Keratinocyte (primary cell): ENCODE measurements at regions not wholly inside any gene's neighbourhood (a gene's known extent, or its start where the extent isn't known, plus 50 kb on each side); places are given as distances from the start of the nearest gene placed in this dataset.

Experiments
- DNase-seq: peaks from one replicate; pipeline ENCODE4 v3.0.0-alpha.2; 2011; ENCODE audit warnings: low read depth, missing footprints, low spot score
- FAIRE-seq: peaks from 2 replicates; lab custom pipeline; 2011; peaks lifted over from hg19 to GRCh38; lab: Jason Lieb, UNC
- H2AFZ ChIP-seq: 2 replicates; pipeline ENCODE4 v1.6.0; 2012; ENCODE audit warnings: low read length, control low read depth, inconsistent platforms; ENCODE audit not compliant: control insufficient read depth
- H3K27ac ChIP-seq: 2 replicates; pipeline ENCODE4 v1.5.1; 2011; ENCODE audit warnings: low read length; ENCODE audit not compliant: control insufficient read depth, insufficient read depth
- H3K27me3 ChIP-seq: 3 replicates; pipeline ENCODE4 v1.6.0; 2011; ENCODE audit warnings: low read length; ENCODE audit not compliant: control insufficient read depth, insufficient read depth; ENCODE audit errors: extremely low read depth
- H3K36me3 ChIP-seq, 2 experiments: 2 replicates in 1 of 2; 3 replicates in 1 of 2; pipeline ENCODE4 v1.5.1; 2011; ENCODE audit warnings: low read length in 2 of 2, mild to moderate bottlenecking in 1 of 2; ENCODE audit not compliant: control insufficient read depth in 2 of 2, insufficient read depth in 2 of 2; ENCODE audit errors: extremely low read depth in 1 of 2
- H3K4me1 ChIP-seq: 3 replicates; pipeline ENCODE4 v1.5.1; 2011; ENCODE audit warnings: low read length; ENCODE audit not compliant: control insufficient read depth, insufficient read depth; ENCODE audit errors: extremely low read depth
- H3K4me2 ChIP-seq: 3 replicates; pipeline ENCODE4 v1.6.0; 2011; ENCODE audit warnings: low read depth, low read length; ENCODE audit not compliant: control insufficient read depth, insufficient read depth; ENCODE audit errors: extremely low read depth
- H3K4me3 ChIP-seq, 3 experiments: fragments of 200-600 bp in 1 of 3; sonication (generic) in 1 of 3; 2 replicates in 2 of 3; 3 replicates in 1 of 3; pipeline ENCODE4 v1.5.1; 2011 to 2016; ENCODE audit warnings: low read length in 3 of 3, mild to moderate bottlenecking in 3 of 3, control low read depth in 2 of 3, inconsistent platforms in 1 of 3, low read depth in 1 of 3, mixed read lengths in 1 of 3, mixed run types in 1 of 3, moderate library complexity in 1 of 3; ENCODE audit not compliant: control insufficient read depth in 2 of 3, insufficient read depth in 2 of 3; ENCODE audit errors: extremely low read depth in 1 of 3
- H3K79me2 ChIP-seq: 2 replicates; pipeline ENCODE4 v1.6.0; 2012; ENCODE audit warnings: low read length; ENCODE audit not compliant: control insufficient read depth, insufficient read depth
- H3K9ac ChIP-seq: 3 replicates; pipeline ENCODE4 v1.6.0; 2011; ENCODE audit warnings: low read length; ENCODE audit not compliant: control insufficient read depth, insufficient read depth; ENCODE audit errors: extremely low read depth
- H3K9me1 ChIP-seq: 3 replicates; pipeline ENCODE4 v1.6.0; 2011; ENCODE audit warnings: low read length; ENCODE audit not compliant: control insufficient read depth, insufficient read depth; ENCODE audit errors: extremely low read depth
- H3K9me3 ChIP-seq: 2 replicates; pipeline ENCODE4 v1.5.1; 2012; ENCODE audit warnings: low read depth, low read length; ENCODE audit not compliant: control insufficient read depth
- H4K20me1 ChIP-seq: 3 replicates; pipeline ENCODE4 v1.6.0; 2011; ENCODE audit warnings: low read length; ENCODE audit not compliant: control insufficient read depth, insufficient read depth; ENCODE audit errors: extremely low read depth
- CTCF ChIP-seq, 3 experiments: IDR thresholded peaks in 1 of 3; conservative IDR thresholded peaks in 1 of 3; optimal IDR thresholded peaks in 1 of 3; 2 replicates in 2 of 3; 3 replicates in 1 of 3; pipeline versions ENCODE3 to v1.5.1; 2011; ENCODE audit warnings: low read length in 3 of 3, mild to moderate bottlenecking in 3 of 3, moderate library complexity in 2 of 3, control low read depth in 1 of 3, inconsistent platforms in 1 of 3; ENCODE audit not compliant: insufficient read depth in 2 of 3; ENCODE audit errors: extremely low read depth in 1 of 3
- EZH2 ChIP-seq: IDR thresholded peaks from one replicate; pipeline ENCODE4 v1.6.1; 2012; ENCODE audit warnings: inconsistent platforms, mild to moderate bottlenecking, low read length, moderate library complexity
- dilution Hi-C: fragments of 300-500 bp; cut with MboI; formaldehyde crosslinking; loops from one replicate; pipeline ENCODE4 v1.7.0; 2020; ENCODE audit warnings: low sequenced_read_pairs; ENCODE audit not compliant: extremely low pct_ligation_motif_present

- H3K4me2 ChIP-seq = no peak overlapping the region
Measured at GRCh38 chr3:64884536-64884935, 196.7 kb upstream of the ADAMTS9 start.

GRCh38 chr3:64880916-64881315 lies 193.1 kb upstream of the ADAMTS9 start:
- H3K27ac ChIP-seq = no peak overlapping the region

More at GRCh38 chr3:64884536-64884935, 196.7 kb upstream of the ADAMTS9 start:
- Histone ChIP-seq H3K9me3 (no peaks in the 10 kb centered on the region), H3K9ac (no peak overlapping the region), H3K36me3 (no peaks in the 10 kb centered on the region), H3K4me1 (no peaks in the 10 kb centered on the region), H4K20me1 (no peaks in the 10 kb centered on the region), H3K4me3 (no peak overlapping the region), H3K27ac (no peak overlapping the region), H3K79me2 (no peaks in the 10 kb centered on the region), H3K9me1 (no peaks in the 10 kb centered on the region), H2AFZ (no peak overlapping the region), H3K27me3 (no peaks in the 10 kb centered on the region)
- dilution Hi-C loops = no loop called here
- no peak for TF ChIP-seq CTCF (optimal IDR thresholded peaks at IDR 0.05 in 1 of 3, IDR thresholded peaks at IDR 0.05 in 1 of 3, conservative IDR thresholded peaks at IDR 0.05 in 1 of 3; ENCODE audit: extremely low read depth in 1 of 3, insufficient read depth in 2 of 3, low read length in 3 of 3)
- TF ChIP-seq EZH2 = no peak
- no peak for DNase-seq
- no peak for FAIRE-seq

More at GRCh38 chr3:64880916-64881315, 193.1 kb upstream of the ADAMTS9 start:
- Histone ChIP-seq H3K9me1 (no peaks in the 10 kb centered on the region), H3K9me3 (no peaks in the 10 kb centered on the region), H3K79me2 (no peaks in the 10 kb centered on the region), H3K4me2 (no peak overlapping the region), H4K20me1 (no peaks in the 10 kb centered on the region), H3K4me3 (no peak overlapping the region), H3K4me1 (peaks cover 5% of the 10 kb centered on the region), H3K9ac (no peak overlapping the region), H3K36me3 (no peaks in the 10 kb centered on the region), H3K27me3 (no peaks in the 10 kb centered on the region), H2AFZ (no peak overlapping the region)
- DNase-seq = no peak
- no peak for TF ChIP-seq EZH2
- no peak for TF ChIP-seq CTCF (optimal IDR thresholded peaks at IDR 0.05 in 1 of 3, IDR thresholded peaks at IDR 0.05 in 1 of 3, conservative IDR thresholded peaks at IDR 0.05 in 1 of 3; ENCODE audit: extremely low read depth in 1 of 3, insufficient read depth in 2 of 3, low read length in 3 of 3)
- dilution Hi-C loops = no loop called here
- FAIRE-seq = no peak
